ENCODE measurements at regions not wholly inside any gene's neighbourhood (a gene's known extent, or its start where the extent isn't known, plus 50 kb on each side); places are given as distances from the start of the nearest gene placed in this dataset.

DNA sequence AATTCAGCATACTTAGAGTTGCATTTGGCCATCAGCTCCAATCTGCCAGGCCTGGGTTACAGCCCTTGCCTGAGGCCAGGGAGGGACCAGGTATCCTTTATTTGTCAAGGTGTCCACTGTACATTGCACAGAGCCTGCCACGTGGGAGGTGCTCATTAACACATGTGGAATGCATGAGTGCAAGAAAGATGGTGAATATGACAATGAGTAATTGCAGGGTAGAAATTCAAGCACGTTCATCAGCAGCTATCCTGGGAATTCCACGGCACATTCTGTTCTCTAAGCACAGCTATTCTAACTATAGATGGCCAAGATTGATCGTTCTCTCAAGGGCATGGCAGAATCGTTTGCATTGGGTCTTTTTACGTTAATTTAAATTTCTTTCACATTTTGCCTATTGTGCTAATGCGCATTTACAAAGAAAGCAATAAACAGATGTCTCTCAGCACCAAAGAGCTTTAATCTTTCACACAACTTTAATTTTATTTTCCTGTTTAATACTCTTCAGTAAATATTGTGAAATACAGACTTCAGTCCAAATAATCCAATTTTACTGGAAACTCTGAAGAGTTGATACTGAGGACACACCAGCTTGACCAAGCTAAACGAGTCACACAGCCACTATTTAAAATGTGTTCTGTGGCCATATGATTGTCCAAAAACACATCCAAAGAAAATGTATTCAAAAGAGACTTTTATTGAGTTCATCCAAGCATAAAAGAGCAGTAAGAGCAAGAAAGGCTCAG lies 1025.7 kb upstream of the TMEM132C start:
- TF ChIP-seq, protein P1, sequence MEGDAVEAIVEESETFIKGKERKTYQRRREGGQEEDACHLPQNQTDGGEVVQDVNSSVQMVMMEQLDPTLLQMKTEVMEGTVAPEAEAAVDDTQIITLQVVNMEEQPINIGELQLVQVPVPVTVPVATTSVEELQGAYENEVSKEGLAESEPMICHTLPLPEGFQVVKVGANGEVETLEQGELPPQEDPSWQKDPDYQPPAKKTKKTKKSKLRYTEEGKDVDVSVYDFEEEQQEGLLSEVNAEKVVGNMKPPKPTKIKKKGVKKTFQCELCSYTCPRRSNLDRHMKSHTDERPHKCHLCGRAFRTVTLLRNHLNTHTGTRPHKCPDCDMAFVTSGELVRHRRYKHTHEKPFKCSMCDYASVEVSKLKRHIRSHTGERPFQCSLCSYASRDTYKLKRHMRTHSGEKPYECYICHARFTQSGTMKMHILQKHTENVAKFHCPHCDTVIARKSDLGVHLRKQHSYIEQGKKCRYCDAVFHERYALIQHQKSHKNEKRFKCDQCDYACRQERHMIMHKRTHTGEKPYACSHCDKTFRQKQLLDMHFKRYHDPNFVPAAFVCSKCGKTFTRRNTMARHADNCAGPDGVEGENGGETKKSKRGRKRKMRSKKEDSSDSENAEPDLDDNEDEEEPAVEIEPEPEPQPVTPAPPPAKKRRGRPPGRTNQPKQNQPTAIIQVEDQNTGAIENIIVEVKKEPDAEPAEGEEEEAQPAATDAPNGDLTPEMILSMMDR (conservative IDR thresholded peaks at IDR 0.05 in 1 of 2, IDR thresholded peaks at IDR 0.05 in 1 of 2; ENCODE audit: extremely low read depth in 1 of 2, insufficient read depth in 1 of 2, low read depth in 1 of 2, low read length in 2 of 2) = no peak
- TF ChIP-seq EZH2 (IDR thresholded peaks at IDR 0.05; ENCODE audit: borderline replicate concordance, low read length) = no peak

All from mammary epithelial cell (primary cell).